ENCODE measurements at regions not wholly inside any gene's neighbourhood (a gene's known extent, or its start where the extent isn't known, plus 50 kb on each side); places are given as distances from the start of the nearest gene placed in this dataset.

DNA sequence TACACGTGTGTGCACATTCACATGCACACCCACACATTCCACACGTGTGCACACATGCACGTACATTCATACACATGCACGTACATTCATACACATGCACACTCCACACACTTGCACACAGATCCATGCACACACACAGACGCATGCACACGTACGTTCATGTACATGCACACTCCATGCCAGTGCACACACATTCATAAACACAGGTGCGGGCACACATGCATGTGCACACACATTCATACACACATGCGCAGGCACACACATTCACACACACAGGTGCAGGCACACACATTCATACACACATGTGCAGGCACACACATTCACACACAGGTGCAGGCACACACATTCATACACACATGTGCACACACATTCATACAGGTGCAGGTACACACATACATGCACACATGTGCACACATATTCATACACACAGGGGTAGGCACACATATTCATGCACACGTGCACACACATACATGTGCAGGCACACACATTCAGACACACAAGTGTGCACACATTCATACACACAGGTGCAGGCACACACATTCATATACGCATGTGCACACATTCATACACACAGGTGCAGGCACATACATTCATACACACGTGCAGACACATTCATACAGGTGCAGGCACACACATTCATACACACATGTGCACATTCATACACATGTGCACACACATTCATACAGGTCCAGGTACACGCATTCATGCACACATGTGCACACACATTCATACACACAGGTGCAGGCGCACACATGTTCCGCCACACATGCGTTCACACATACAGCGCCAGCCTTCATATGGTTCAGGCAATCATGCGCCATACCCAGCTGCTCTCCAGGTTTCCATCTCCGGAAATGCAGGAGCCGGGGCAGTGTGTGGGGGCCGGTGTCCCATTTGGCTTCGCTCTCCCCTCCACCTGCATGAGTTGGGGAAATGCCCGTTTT is 124.8 kb downstream of the HMX1 start:
- H3K4me1 ChIP-seq = no peaks in the 10 kb centered on the region
- no peak overlapping the region for H3K27ac ChIP-seq
- H3K4me3 ChIP-seq = no peak overlapping the region
- no peak for ATAC-seq
- in situ Hi-C loops (cut with MboI; ENCODE audit: low sequenced_read_pairs in 4 of 4) (no loop called here), intact Hi-C loops (cut with DNase I; ENCODE audit: low total_unique reads) (no loop called here)
- no peaks in the 10 kb centered on the region for H3K36me3 ChIP-seq
- DNase-seq = no peak
- H3K27me3 ChIP-seq = peaks cover 0 to 7% (median 0%) of the 10 kb centered on the region in 3 donors
- TF ChIP-seq, protein P1, sequence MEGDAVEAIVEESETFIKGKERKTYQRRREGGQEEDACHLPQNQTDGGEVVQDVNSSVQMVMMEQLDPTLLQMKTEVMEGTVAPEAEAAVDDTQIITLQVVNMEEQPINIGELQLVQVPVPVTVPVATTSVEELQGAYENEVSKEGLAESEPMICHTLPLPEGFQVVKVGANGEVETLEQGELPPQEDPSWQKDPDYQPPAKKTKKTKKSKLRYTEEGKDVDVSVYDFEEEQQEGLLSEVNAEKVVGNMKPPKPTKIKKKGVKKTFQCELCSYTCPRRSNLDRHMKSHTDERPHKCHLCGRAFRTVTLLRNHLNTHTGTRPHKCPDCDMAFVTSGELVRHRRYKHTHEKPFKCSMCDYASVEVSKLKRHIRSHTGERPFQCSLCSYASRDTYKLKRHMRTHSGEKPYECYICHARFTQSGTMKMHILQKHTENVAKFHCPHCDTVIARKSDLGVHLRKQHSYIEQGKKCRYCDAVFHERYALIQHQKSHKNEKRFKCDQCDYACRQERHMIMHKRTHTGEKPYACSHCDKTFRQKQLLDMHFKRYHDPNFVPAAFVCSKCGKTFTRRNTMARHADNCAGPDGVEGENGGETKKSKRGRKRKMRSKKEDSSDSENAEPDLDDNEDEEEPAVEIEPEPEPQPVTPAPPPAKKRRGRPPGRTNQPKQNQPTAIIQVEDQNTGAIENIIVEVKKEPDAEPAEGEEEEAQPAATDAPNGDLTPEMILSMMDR (IDR thresholded peaks at IDR 0.05 in 4 of 5, conservative IDR thresholded peaks at IDR 0.05 in 1 of 5) = no peak
- TF ChIP-seq POLR2A (IDR thresholded peaks at IDR 0.05) = no peak
- H3K9me3 ChIP-seq = no peaks in the 10 kb centered on the region

DNA sequence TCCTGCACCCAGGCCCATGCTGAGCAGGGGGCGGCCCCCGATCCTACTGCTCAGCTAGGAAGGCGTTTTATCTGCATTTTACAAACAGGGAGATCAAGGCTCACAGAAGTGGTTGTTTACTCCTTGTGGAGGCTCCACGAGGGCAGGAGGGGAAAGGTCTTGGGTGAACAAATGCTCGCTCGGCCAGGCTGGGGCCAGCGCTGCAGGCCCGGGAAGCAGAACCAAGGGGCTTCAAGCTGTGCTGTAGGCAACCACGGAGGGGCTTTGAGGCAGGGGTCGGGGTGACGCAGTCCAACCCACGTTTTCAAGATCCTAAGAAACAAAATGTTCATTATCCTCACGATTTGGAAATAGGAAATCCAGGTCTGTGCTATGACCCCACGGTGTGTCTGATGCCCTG is 125.8 kb downstream of the HMX1 start:
- H3K36me3 ChIP-seq = no peaks in the 10 kb centered on the region
- H3K9me3 ChIP-seq = no peaks in the 10 kb centered on the region
- H3K27ac ChIP-seq = no peak overlapping the region
- H3K27me3 ChIP-seq = peaks cover 0 to 7% (median 0%) of the 10 kb centered on the region in 3 donors
- intact Hi-C loops (cut with DNase I; ENCODE audit: low total_unique reads) (no loop called here), in situ Hi-C loops (cut with MboI; ENCODE audit: low sequenced_read_pairs in 4 of 4) (no loop called here)
- TF ChIP-seq POLR2A (IDR thresholded peaks at IDR 0.05) = no peak
- TF ChIP-seq, protein P1 (IDR thresholded peaks at IDR 0.05 in 4 of 5, conservative IDR thresholded peaks at IDR 0.05 in 1 of 5) = no peak
- no peak for DNase-seq
- no peak for ATAC-seq
- H3K4me3 ChIP-seq = no peak overlapping the region
- no peaks in the 10 kb centered on the region for H3K4me1 ChIP-seq

GRCh38 chr4:8745005-8745790 is 126.4 kb downstream of the HMX1 start:
- Histone ChIP-seq H3K36me3 (no peaks in the 10 kb centered on the region), H3K4me3 (no peak overlapping the region), H3K9me3 (no peaks in the 10 kb centered on the region), H3K4me1 (no peaks in the 10 kb centered on the region), H3K27me3 (peaks cover 0 to 7% (median 0%) of the 10 kb centered on the region in 3 donors), H3K27ac (no peak overlapping the region)
- ATAC-seq (no peak), DNase-seq (no peak)
- TF ChIP-seq, protein P1 (IDR thresholded peaks at IDR 0.05 in 4 of 5, conservative IDR thresholded peaks at IDR 0.05 in 1 of 5) = no peak
- TF ChIP-seq POLR2A (IDR thresholded peaks at IDR 0.05) = no peak
- intact Hi-C loops (cut with DNase I; ENCODE audit: low total_unique reads) (no loop called here), in situ Hi-C loops (cut with MboI; ENCODE audit: low sequenced_read_pairs in 4 of 4) (no loop called here)

DNA sequence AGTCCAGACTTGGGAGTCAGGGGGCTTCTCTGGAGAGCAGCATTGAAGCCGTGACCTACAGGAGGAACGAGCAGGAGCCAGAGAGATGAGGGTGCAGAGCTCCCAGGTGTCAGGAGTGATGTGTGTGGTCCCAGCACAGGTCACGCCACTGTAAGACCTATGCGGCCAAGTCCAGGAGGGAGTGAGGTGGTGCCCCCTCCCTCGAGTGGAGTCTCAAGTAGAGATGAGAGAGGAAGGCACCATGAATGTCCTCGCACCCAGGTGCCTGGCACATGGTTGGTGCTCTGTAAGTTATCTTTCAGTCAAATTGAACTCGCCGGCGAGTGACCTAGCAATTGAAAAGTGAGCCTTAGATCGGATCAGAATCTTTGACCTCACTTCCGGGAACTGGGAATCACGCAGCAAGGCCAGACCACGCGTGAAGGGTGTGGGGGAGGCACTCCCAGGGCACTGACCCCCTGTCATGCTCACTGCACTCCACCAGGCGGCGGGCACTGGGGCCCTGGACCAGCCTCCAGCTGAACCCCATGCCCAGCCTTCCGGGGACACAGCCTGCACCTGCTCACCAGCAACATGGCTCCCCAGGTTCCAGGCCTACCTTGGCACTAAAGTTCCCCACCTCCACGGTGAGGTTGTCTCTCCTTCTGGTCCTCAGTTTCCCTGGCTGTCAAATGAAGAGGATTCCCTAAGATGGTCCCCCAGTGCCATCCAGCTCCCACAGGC is 127.4 kb downstream of the HMX1 start:
- no peak for ATAC-seq
- H3K4me3 ChIP-seq = no peak overlapping the region
- H3K27me3 ChIP-seq = peaks cover 0 to 7% (median 0%) of the 10 kb centered on the region in 3 donors
- H3K36me3 ChIP-seq = no peaks in the 10 kb centered on the region
- no peak overlapping the region for H3K27ac ChIP-seq
- no peaks in the 10 kb centered on the region for H3K9me3 ChIP-seq
- DNase-seq = no peak
- H3K4me1 ChIP-seq = no peaks in the 10 kb centered on the region
- intact Hi-C loops (cut with DNase I; ENCODE audit: low total_unique reads) = no loop called here
- no peak for TF ChIP-seq POLR2A (IDR thresholded peaks at IDR 0.05)
- TF ChIP-seq, protein P1 (IDR thresholded peaks at IDR 0.05 in 4 of 5, conservative IDR thresholded peaks at IDR 0.05 in 1 of 5) = no peak
- in situ Hi-C loops (cut with MboI; ENCODE audit: low sequenced_read_pairs in 4 of 4) = no loop called here

Measured in gastrocnemius medialis (tissue), 4 donors.